NT2/D1 (cell line): ENCODE measurements at regions not wholly inside any gene's neighbourhood (a gene's known extent, or its start where the extent isn't known, plus 50 kb on each side); places are given as distances from the start of the nearest gene placed in this dataset.

Experiments
- DNase-seq: peaks from one replicate; pipeline ENCODE4 v3.0.0-alpha.2; 2011; ENCODE audit warnings: low read depth, low spot score
- H3K27me3 ChIP-seq: 2 replicates; pipeline ENCODE4 v1.6.0; 2011; ENCODE audit warnings: mild to moderate bottlenecking; ENCODE audit not compliant: insufficient read length, insufficient read depth
- H3K36me3 ChIP-seq: 2 replicates; pipeline ENCODE4 v1.6.1; 2011; ENCODE audit warnings: mild to moderate bottlenecking, low read length, mixed read lengths; ENCODE audit not compliant: insufficient read depth, insufficient read length
- H3K4me1 ChIP-seq: 2 replicates; pipeline ENCODE4 v1.5.1; 2011; ENCODE audit not compliant: insufficient read depth, insufficient read length
- H3K4me3 ChIP-seq: 2 replicates; pipeline ENCODE4 v1.5.1; 2011; ENCODE audit warnings: low read depth; ENCODE audit not compliant: insufficient read length
- H3K9ac ChIP-seq: 2 replicates; pipeline ENCODE4 v1.6.0; 2011; ENCODE audit warnings: low read depth; ENCODE audit not compliant: insufficient read length
- H3K9me3 ChIP-seq: 2 replicates; pipeline ENCODE4 v1.5.1; 2011; ENCODE audit warnings: mild to moderate bottlenecking, low read length; ENCODE audit not compliant: insufficient read depth
- SUZ12 ChIP-seq: IDR thresholded peaks from 2 replicates; pipeline ENCODE4 v1.6.1; 2011; ENCODE audit not compliant: insufficient read length, insufficient read depth; ENCODE audit errors: extremely low read depth
- YY1 ChIP-seq: IDR thresholded peaks from 2 replicates; pipeline ENCODE4 v1.6.1; 2011; ENCODE audit not compliant: insufficient read length, insufficient read depth
- ZNF274 ChIP-seq: IDR thresholded peaks from 2 replicates; pipeline ENCODE4 v1.6.1; 2011; ENCODE audit warnings: mild to moderate bottlenecking, low read depth, low read length

DNA sequence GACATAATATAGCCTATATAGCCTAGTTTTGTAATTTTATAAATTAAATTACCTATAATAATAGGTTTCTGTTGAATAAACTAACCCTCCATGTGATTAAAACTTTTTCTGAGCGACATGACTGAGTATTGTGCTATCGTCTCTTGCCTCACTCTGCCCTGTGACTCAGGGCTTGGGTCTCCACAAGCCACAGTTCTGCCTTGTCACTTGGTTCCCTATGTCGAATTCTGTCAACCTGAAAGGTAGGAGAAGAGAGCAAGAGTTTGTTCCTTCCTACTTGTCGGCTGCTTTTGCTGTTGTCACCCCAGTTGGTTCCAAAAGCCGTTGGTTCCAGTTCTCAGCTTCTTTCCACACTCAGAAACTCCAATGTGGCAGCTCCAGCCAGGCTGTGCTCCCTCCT, 285.9 kb downstream of the PSAT1 start:
- Histone ChIP-seq H3K9me3 (peaks cover 5% of the 10 kb centered on the region; the same call in 1 of the 2 replicates), H3K4me3 (no peak overlapping the region), H3K36me3 (no peaks in the 10 kb centered on the region), H3K9ac (no peak overlapping the region), H3K27me3 (no peaks in the 10 kb centered on the region), H3K4me1 (no peaks in the 10 kb centered on the region)
- no peak for TF ChIP-seq ZNF274
- no peak for TF ChIP-seq SUZ12
- no peak for TF ChIP-seq YY1
- DNase-seq = no peak

DNA sequence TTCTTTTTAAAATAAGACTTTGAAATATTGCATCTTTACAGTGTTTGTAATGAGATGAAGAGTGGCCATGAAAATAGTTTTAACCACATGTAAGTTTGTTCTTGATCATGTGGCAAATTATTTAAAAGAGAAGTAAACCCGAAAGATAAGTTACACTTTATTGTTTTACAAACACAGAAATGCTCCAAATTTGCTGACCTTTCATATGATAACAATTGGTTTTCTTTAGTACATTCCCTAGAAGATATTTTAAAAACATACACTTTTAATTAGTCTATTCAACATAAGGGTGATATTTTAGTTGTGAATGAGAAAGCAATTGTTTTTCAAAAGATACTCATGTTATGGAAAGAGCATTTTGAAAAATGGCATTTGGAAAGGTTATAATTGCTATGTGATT, 287.7 kb downstream of the PSAT1 start:
- no peak for DNase-seq
- Histone ChIP-seq H3K36me3 (no peaks in the 10 kb centered on the region), H3K4me3 (no peak overlapping the region), H3K27me3 (no peaks in the 10 kb centered on the region), H3K9ac (no peak overlapping the region), H3K9me3 (peaks cover 5% of the 10 kb centered on the region; the same call in 1 of the 2 replicates), H3K4me1 (no peaks in the 10 kb centered on the region)
- TF ChIP-seq SUZ12 (no peak), YY1 (no peak), ZNF274 (no peak)

DNA sequence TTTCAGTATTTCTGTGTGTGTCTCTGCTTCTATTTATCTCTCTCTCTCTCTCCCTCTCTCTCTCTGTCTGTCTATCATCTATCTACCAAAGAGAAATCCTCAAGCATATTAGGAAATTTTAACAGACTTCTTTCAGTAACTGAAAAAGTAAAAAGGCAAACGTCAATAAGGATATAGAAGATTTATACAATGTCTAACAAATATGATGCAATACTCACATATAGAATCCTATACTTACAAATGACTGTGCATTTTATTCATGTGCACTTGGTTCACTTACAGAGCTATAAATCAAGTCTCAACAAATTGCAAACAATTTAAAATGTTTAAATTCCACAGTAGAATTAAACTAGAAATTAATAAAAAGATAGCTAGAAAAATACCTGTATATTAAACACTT, 289.0 kb downstream of the PSAT1 start:
- no peak for DNase-seq
- H3K9me3 ChIP-seq = peaks cover 5% of the 10 kb centered on the region; the same call in 1 of the 2 replicates
- no peaks in the 10 kb centered on the region for H3K36me3 ChIP-seq
- H3K4me1 ChIP-seq = no peaks in the 10 kb centered on the region
- H3K27me3 ChIP-seq = no peaks in the 10 kb centered on the region
- H3K4me3 ChIP-seq = no peak overlapping the region
- no peak overlapping the region for H3K9ac ChIP-seq
- no peak for TF ChIP-seq YY1
- no peak for TF ChIP-seq SUZ12
- TF ChIP-seq ZNF274 = no peak

DNA sequence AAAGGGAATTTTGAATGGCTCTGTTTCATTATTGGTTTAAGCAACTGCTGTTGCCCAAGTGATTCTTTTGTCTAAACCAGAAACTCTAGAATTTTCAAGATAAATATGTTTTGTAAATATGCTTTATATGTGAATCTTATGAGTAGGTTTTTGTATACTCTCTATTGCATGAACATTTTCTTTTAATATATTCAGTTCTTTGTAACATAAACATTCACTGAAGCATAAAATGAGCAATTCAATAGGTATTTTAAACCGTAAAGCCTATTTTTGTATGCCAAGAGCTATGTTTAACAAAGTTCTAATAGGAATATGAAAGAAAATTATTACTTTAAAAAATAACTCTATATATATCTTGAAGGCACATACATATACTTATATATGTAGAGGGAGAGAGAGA, 293.1 kb downstream of the PSAT1 start:
- TF ChIP-seq YY1 = no peak
- no peak for TF ChIP-seq ZNF274
- TF ChIP-seq SUZ12 = no peak
- DNase-seq = no peak
- H3K36me3 ChIP-seq = no peaks in the 10 kb centered on the region
- H3K4me1 ChIP-seq = no peaks in the 10 kb centered on the region
- peaks cover 5% of the 10 kb centered on the region; the same call in 1 of the 2 replicates for H3K9me3 ChIP-seq
- H3K4me3 ChIP-seq = no peak overlapping the region
- H3K27me3 ChIP-seq = no peaks in the 10 kb centered on the region
- H3K9ac ChIP-seq = no peak overlapping the region

DNA sequence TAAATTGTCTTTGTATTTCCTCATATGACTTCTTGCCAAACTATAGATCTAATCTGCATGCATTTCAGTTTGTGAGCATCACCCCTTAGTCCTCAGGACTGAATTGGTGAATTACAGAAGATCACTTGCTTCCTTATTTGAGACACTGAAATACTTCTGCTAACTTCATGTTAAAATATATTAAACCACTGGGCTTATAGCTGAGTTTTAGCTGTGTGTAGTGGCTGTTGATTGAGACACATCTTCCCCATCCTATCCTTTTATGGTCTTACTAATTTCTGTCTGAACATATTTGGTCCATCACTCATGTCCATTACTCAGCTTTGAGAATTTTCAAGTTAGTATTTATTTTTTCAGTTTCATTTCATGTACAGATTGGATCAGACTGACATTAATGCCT, 295.9 kb downstream of the PSAT1 start:
- Histone ChIP-seq H3K9ac (no peak overlapping the region), H3K36me3 (no peaks in the 10 kb centered on the region), H3K9me3 (no peaks in the 10 kb centered on the region), H3K27me3 (no peaks in the 10 kb centered on the region), H3K4me3 (no peak overlapping the region), H3K4me1 (no peaks in the 10 kb centered on the region)
- DNase-seq = no peak
- TF ChIP-seq YY1 (no peak), ZNF274 (no peak), SUZ12 (no peak)

DNA sequence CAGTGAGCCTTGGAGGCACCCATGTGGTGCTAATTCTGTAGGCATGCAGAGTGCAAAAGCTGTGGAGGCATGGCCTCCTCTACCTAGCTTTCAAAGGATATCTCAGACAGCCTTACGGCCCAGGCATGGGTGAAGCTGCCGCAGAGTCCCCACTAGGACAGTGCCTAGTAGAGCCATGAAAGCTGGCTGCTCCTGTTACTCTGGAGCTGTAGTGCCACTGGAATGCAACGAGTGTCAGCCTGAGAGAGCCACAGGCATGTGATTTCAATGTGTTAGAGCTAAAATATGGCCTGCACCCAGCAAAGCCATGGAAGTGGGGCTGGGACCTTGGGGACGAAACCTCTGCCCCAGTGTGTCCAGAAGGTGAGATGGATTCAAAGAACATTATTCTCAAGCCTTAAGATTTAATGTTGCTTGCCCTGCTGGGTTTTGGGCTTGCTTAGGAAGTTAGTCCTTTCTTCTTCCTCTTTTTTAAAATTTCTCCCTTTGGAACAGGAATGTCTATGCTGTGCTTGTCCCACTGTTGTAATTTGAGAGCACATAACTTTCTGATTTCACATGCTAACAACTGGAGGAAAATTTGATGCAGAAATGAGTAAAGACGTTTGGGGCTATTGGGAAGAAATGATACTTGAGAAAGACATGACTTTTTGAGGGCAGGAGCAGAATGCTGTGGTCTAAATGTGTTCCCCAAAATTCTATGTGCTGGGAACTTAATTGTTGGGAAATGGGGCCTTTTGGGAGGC, 298.4 kb downstream of the PSAT1 start:
- Histone ChIP-seq H3K36me3 (no peaks in the 10 kb centered on the region), H3K9ac (no peak overlapping the region), H3K4me1 (no peaks in the 10 kb centered on the region), H3K9me3 (no peaks in the 10 kb centered on the region), H3K27me3 (no peaks in the 10 kb centered on the region), H3K4me3 (no peak overlapping the region)
- TF ChIP-seq ZNF274 = no peak
- TF ChIP-seq YY1 = no peak
- TF ChIP-seq SUZ12 = no peak
- no peak for DNase-seq

DNA sequence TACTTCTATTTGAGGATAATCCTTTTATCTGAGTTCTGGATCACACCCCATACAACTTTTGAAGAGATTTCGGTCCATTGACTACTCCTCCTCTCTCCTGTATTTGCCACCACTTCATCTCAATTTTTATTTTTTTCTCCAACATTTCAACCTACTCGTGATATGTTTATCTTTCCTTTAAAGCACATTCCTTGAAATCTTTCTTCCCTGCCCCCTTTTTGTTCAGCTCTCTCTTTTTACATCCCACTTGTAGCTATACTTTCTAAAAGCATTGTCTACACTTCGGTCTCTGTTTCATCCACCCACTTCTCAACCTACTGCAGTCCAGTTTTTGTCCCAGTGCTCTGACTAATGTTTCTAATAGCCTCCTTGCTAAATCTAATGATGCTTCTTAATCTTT, 299.4 kb downstream of the PSAT1 start:
- DNase-seq = no peak
- H3K4me1 ChIP-seq = no peaks in the 10 kb centered on the region
- TF ChIP-seq SUZ12 = no peak
- H3K36me3 ChIP-seq = no peaks in the 10 kb centered on the region
- H3K4me3 ChIP-seq = no peak overlapping the region
- no peaks in the 10 kb centered on the region for H3K27me3 ChIP-seq
- H3K9me3 ChIP-seq = no peaks in the 10 kb centered on the region
- H3K9ac ChIP-seq = no peak overlapping the region

DNA sequence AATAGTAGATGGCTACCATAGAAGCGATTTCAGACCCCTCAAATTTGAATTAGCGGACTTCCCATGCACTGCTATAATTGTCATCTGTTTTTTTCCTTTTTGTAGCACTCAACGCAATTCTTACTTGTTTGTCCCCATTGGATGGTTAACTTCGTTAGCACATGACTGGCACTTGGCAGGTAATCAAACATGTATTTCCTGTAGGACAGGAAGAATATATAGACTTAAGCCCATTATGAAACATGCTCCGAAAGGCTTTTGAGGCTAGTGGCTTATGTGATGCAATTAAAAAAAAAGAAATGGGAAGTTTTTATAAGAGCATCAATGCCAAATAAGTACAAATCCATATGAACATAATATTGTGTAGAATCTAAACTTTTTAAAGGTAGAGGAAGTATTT, 301.2 kb downstream of the PSAT1 start:
- no peak overlapping the region for H3K4me3 ChIP-seq
- H3K36me3 ChIP-seq = no peaks in the 10 kb centered on the region
- no peaks in the 10 kb centered on the region for H3K27me3 ChIP-seq
- no peak for TF ChIP-seq SUZ12
- H3K9me3 ChIP-seq = no peaks in the 10 kb centered on the region
- no peaks in the 10 kb centered on the region for H3K4me1 ChIP-seq
- H3K9ac ChIP-seq = no peak overlapping the region
- DNase-seq = no peak
